ENCODE measurements at regions not wholly inside any gene's neighbourhood (a gene's known extent, or its start where the extent isn't known, plus 50 kb on each side); places are given as distances from the start of the nearest gene placed in this dataset.

GRCh38 chr6:144477396-144477795, 192.3 kb downstream of the UTRN start:
- TF ChIP-seq CTCF (conservative IDR thresholded peaks at IDR 0.05; ENCODE audit: low read depth, low read length) (no peak), EZH2phosphoT487 (IDR thresholded peaks at IDR 0.05; ENCODE audit: borderline replicate concordance, low read length) (no peak)

Measured in PC-3 (cell line).